H1 (cell line): ENCODE measurements at regions not wholly inside any gene's neighbourhood (a gene's known extent, or its start where the extent isn't known, plus 50 kb on each side); places are given as distances from the start of the nearest gene placed in this dataset.

Experiments
- CTCF ChIA-PET: fragments of 300-600 bp; sonication (Branson Sonifier 250); formaldehyde crosslinking; loops from one replicate; lab custom pipeline; 2021; ENCODE audit not compliant: partially characterized antibody; lab: Charles Lee
- POLR2A ChIA-PET: fragments of 300-600 bp; sonication (Branson Sonifier 250); formaldehyde crosslinking; loops from one replicate; lab custom pipeline; 2021; ENCODE audit warnings: inconsistent platforms; ENCODE audit not compliant: partially characterized antibody; lab: Charles Lee
- DNase-seq, 2 experiments: peaks; one replicate each; pipeline versions ENCODE4 v3.0.0 to v3.0.0-alpha.2; 2010 to 2022; ENCODE audit warnings: low spot score in 2 of 2, low read depth in 1 of 2, mixed read lengths in 1 of 2
- FAIRE-seq: peaks from 2 replicates; lab custom pipeline; 2011; peaks lifted over from hg19 to GRCh38; lab: Jason Lieb, UNC
- H2AFZ ChIP-seq: 2 replicates; pipeline ENCODE4 v1.8.1; 2012; ENCODE audit warnings: low read length, inconsistent platforms
- H2AK5ac ChIP-seq: 2 replicates; pipeline ENCODE4 v1.6.1; 2013; ENCODE audit warnings: low read depth, low read length
- H2BK120ac ChIP-seq: replicated peaks from 2 replicates; pipeline ENCODE3; 2013; ENCODE audit warnings: low read depth, low read length, inconsistent platforms
- H2BK12ac ChIP-seq: 2 replicates; pipeline ENCODE4 v1.6.1; 2013; ENCODE audit warnings: low read depth, low read length
- H2BK15ac ChIP-seq: 2 replicates; pipeline ENCODE4 v1.6.1; 2013; ENCODE audit warnings: low read length
- H2BK20ac ChIP-seq: 2 replicates; pipeline ENCODE4 v1.6.1; 2013; ENCODE audit warnings: low read length
- H2BK5ac ChIP-seq: 2 replicates; pipeline ENCODE4 v1.6.1; 2013; ENCODE audit warnings: low read depth, low read length
- H3K14ac ChIP-seq: 2 replicates; pipeline ENCODE4 v1.6.1; 2013; ENCODE audit warnings: inconsistent platforms; ENCODE audit not compliant: insufficient read length
- H3K18ac ChIP-seq: 2 replicates; pipeline ENCODE4 v1.6.1; 2013; ENCODE audit warnings: low read length; ENCODE audit errors: extremely low read depth
- H3K23ac ChIP-seq: 2 replicates; pipeline ENCODE4 v1.6.1; 2013; ENCODE audit warnings: inconsistent platforms; ENCODE audit not compliant: insufficient read length
- H3K23me2 ChIP-seq: 2 replicates; pipeline ENCODE4 v1.6.1; 2013; ENCODE audit warnings: low read depth, low read length
- H3K27ac ChIP-seq: 2 replicates; pipeline ENCODE4 v1.6.1; 2011; ENCODE audit warnings: low read depth, low read length, inconsistent platforms
- H3K27me3 ChIP-seq, 4 experiments: replicated peaks in 1 of 4; 1 replicate in 1 of 4; 2 replicates in 3 of 4; pipeline versions ENCODE4 v1.6.1 to v1.8.1; 2011 to 2013; ENCODE audit warnings: low read length in 3 of 4, mild to moderate bottlenecking in 3 of 4, inconsistent platforms in 2 of 4, mixed read lengths in 2 of 4, moderate library complexity in 1 of 4; ENCODE audit not compliant: control insufficient read depth in 3 of 4, insufficient read depth in 3 of 4; ENCODE audit errors: extremely low read depth in 1 of 4
- H3K36me3 ChIP-seq, 4 experiments: 2 replicates each; pipeline versions ENCODE4 v1.6.1 to v1.8.1; 2011 to 2013; ENCODE audit warnings: mild to moderate bottlenecking in 4 of 4, low read length in 3 of 4, moderate library complexity in 2 of 4, control low read depth in 1 of 4, inconsistent platforms in 1 of 4; ENCODE audit not compliant: insufficient read depth in 4 of 4, control insufficient read depth in 2 of 4
- H3K4ac ChIP-seq: replicated peaks from 2 replicates; pipeline ENCODE3; 2013; ENCODE audit warnings: low read length, low read depth, mixed read lengths, inconsistent platforms; ENCODE audit not compliant: insufficient read length
- H3K4me1 ChIP-seq, 4 experiments: replicated peaks in 1 of 4; 1 replicate in 1 of 4; 2 replicates in 3 of 4; pipeline versions ENCODE4 v1.6.1 to v1.8.1; 2011 to 2013; ENCODE audit warnings: low read length in 3 of 4, inconsistent platforms in 2 of 4, mixed read lengths in 1 of 4; ENCODE audit not compliant: insufficient read depth in 4 of 4, control insufficient read depth in 3 of 4
- H3K4me2 ChIP-seq, 2 experiments: 2 replicates each; pipeline versions ENCODE4 v1.6.1 to v1.8.1; 2011 to 2013; ENCODE audit warnings: low read depth in 2 of 2, low read length in 2 of 2, control low read depth in 1 of 2, inconsistent platforms in 1 of 2, mild to moderate bottlenecking in 1 of 2; ENCODE audit not compliant: insufficient read depth in 1 of 2
- H3K4me3 ChIP-seq, 4 experiments: fragments of 200-600, 300-600 bp in 1 of 4; sonication (generic), shearing (Covaris generic), sonication (Bioruptor Twin) in 1 of 4; 2 replicates each; pipeline versions ENCODE4 v1.5.1 to v1.8.1; 2011 to 2016; ENCODE audit warnings: low read length in 4 of 4, low read depth in 3 of 4, control low read depth in 2 of 4, inconsistent platforms in 2 of 4, mild to moderate bottlenecking in 2 of 4, mixed read lengths in 1 of 4, moderate library complexity in 1 of 4; ENCODE audit not compliant: insufficient read depth in 2 of 4; ENCODE audit errors: extremely low read depth in 1 of 4
- H3K56ac ChIP-seq: replicated peaks from 2 replicates; pipeline ENCODE3; 2013; ENCODE audit warnings: low read depth, mild to moderate bottlenecking, mixed read lengths, low read length, inconsistent platforms; ENCODE audit not compliant: insufficient read length
- H3K79me1 ChIP-seq: 2 replicates; pipeline ENCODE4 v1.6.1; 2013; ENCODE audit warnings: low read depth, low read length, control low read depth
- H3K79me2 ChIP-seq, 2 experiments: 2 replicates each; pipeline versions ENCODE4 v1.6.1 to v1.8.1; 2012 to 2013; ENCODE audit warnings: low read length in 2 of 2, mild to moderate bottlenecking in 2 of 2, inconsistent platforms in 1 of 2; ENCODE audit not compliant: insufficient read depth in 2 of 2, control insufficient read depth in 1 of 2
- H3K9ac ChIP-seq, 4 experiments: replicated peaks in 1 of 4; 1 replicate in 1 of 4; 2 replicates in 3 of 4; pipeline versions ENCODE4 v1.6.1 to v1.8.1; 2011 to 2013; ENCODE audit warnings: low read depth in 3 of 4, low read length in 3 of 4, control low read depth in 2 of 4, mild to moderate bottlenecking in 2 of 4, moderate library complexity in 2 of 4, inconsistent platforms in 1 of 4; ENCODE audit errors: extremely low read depth in 1 of 4
- H3K9me3 ChIP-seq, 2 experiments: 2 replicates each; pipeline versions ENCODE4 v1.6.1 to v1.8.1; 2012 to 2013; ENCODE audit warnings: mild to moderate bottlenecking in 2 of 2, moderate library complexity in 2 of 2, control low read depth in 1 of 2, inconsistent platforms in 1 of 2, low read depth in 1 of 2, low read length in 1 of 2, mixed read lengths in 1 of 2; ENCODE audit not compliant: insufficient read depth in 2 of 2
- H4K20me1 ChIP-seq, 2 experiments: replicated peaks in 1 of 2; 2 replicates each; pipeline versions ENCODE3 to v1.8.1; 2011 to 2013; ENCODE audit warnings: inconsistent platforms in 2 of 2, low read length in 2 of 2, mild to moderate bottlenecking in 1 of 2; ENCODE audit not compliant: insufficient read depth in 2 of 2, control insufficient read depth in 1 of 2
- H4K5ac ChIP-seq: 2 replicates; pipeline ENCODE4 v1.6.1; 2013; ENCODE audit warnings: low read length, low read depth, mixed read lengths, inconsistent platforms; ENCODE audit not compliant: insufficient read length
- H4K8ac ChIP-seq: 2 replicates; pipeline ENCODE4 v1.8.0; 2013; ENCODE audit warnings: mild to moderate bottlenecking, moderate library complexity, low read length, inconsistent platforms; ENCODE audit not compliant: insufficient read depth; ENCODE audit errors: extremely low read depth
- H4K91ac ChIP-seq: replicated peaks from 2 replicates; pipeline ENCODE3; 2013; ENCODE audit warnings: low read length, mixed read lengths, inconsistent platforms; ENCODE audit not compliant: insufficient read length
- HDAC2 ChIP-seq, 2 experiments: fragments of 300-600 bp in 1 of 2; sonication (generic) in 1 of 2; IDR thresholded peaks; 2 replicates each; pipeline ENCODE4 v1.6.1; 2011 to 2012; ENCODE audit warnings: low read depth in 2 of 2, low read length in 2 of 2, mild to moderate bottlenecking in 2 of 2, moderate library complexity in 2 of 2, borderline replicate concordance in 1 of 2, inconsistent platforms in 1 of 2
- KDM4A ChIP-seq: IDR thresholded peaks from one replicate; pipeline ENCODE4 v1.7.1; 2012; ENCODE audit warnings: low read depth, mild to moderate bottlenecking, moderate library complexity, low read length, inconsistent platforms; ENCODE audit not compliant: severe bottlenecking
- TEAD4 ChIP-seq: IDR thresholded peaks from 2 replicates; pipeline ENCODE4 v1.6.1; 2012; ENCODE audit warnings: low read depth, low read length, inconsistent platforms, mixed read lengths
- WGBS, 2 experiments: shearing (Covaris generic) in 1 of 2; methylation state at CpG; one replicate each; pipeline versions ENCODE4 v1.1.6 to v1.1.7; 2013 to 2015; ENCODE audit warnings: low lambda C conversion rate in 2 of 2, mixed read lengths in 2 of 2, inconsistent platforms in 1 of 2, low coverage in 1 of 2, missing lambda C conversion rate in 1 of 2; ENCODE audit not compliant: insufficient replicate concordance in 2 of 2, insufficient coverage in 1 of 2, insufficient read length in 1 of 2; ENCODE audit errors: extremely low coverage in 1 of 2, missing lambda C conversion rate in 1 of 2; 5-methylcytosine and 5-hydroxymethylcytosine counted together

DNA sequence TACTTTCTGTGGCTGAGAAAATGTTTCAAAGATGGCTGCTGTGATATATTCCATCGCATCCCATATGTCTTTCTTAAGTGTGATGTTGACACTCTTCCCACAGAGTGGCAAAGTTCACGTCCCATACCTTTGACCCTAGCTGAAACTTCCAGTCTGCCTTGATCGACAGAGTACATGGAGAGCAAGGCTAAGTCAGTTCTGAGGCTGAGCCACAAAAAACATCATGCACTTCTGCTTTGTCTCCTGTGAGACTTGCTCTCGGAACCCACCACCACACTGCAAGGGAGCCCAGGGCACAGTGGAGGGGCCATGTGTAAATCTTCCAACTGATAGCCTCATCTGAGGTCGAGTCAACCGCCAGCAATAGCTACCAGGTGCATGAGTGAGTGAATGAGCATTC is 431.9 kb upstream of the RUNX1 start:
- Histone ChIP-seq H3K14ac (no peak overlapping the region), H4K8ac (no peak overlapping the region), H4K91ac (no peak overlapping the region), H3K79me1 (no peaks in the 10 kb centered on the region), H3K18ac (no peak overlapping the region), H2BK12ac (no peak overlapping the region), H3K4me1 (no peaks in the 10 kb centered on the region), H2AFZ (no peak overlapping the region), H3K27me3 (no peaks in the 10 kb centered on the region), H2AK5ac (no peak overlapping the region; the same call in 1 of the 2 replicates), H4K20me1 (no peaks in the 10 kb centered on the region), H3K23ac (no peak overlapping the region), H3K23me2 (no peaks in the 10 kb centered on the region), H2BK15ac (no peak overlapping the region), H3K9me3 (peaks cover 0 to 6% of the 10 kb centered on the region in 2 experiments; a peak in 1 of 4 replicates), H3K4me3 (no peak overlapping the region), H3K4ac (no peak overlapping the region), H2BK5ac (no peak overlapping the region), H3K27ac (no peak overlapping the region), H3K36me3 (no peaks in the 10 kb centered on the region), H3K9ac (no peak overlapping the region), H2BK20ac (no peak overlapping the region), H3K56ac (no peak overlapping the region), H4K5ac (no peak overlapping the region), H3K79me2 (no peaks in the 10 kb centered on the region), H2BK120ac (no peak overlapping the region), H3K4me2 (no peak overlapping the region)
- FAIRE-seq (no peak), DNase-seq (no peak)
- POLR2A ChIA-PET: no interaction called here
- TF ChIP-seq HDAC2 (IDR thresholded peaks at IDR 0.05; ENCODE audit: borderline replicate concordance in 1 of 2, low read depth in 2 of 2, low read length in 2 of 2): no peak
- TF ChIP-seq TEAD4: no peak
- no peak for TF ChIP-seq KDM4A
- 95% methylated on average over 6 of the region's 6 CpGs; no CpG with 5 or more reads in 1 of the 2 experiments for WGBS, 2 experiments
- CTCF ChIA-PET: no interaction called here
